ENCODE measurements at regions not wholly inside any gene's neighbourhood (a gene's known extent, or its start where the extent isn't known, plus 50 kb on each side); places are given as distances from the start of the nearest gene placed in this dataset.

GRCh38 chr9:2972475-2972874 lies 128.6 kb upstream of the PUM3 start:
- TF ChIP-seq CTCF (tag by site-specific recombination; IDR thresholded peaks at IDR 0.05) (no peak), ZNF544 (tag by site-specific recombination; IDR thresholded peaks at IDR 0.05) (no peak), ZNF121 (tag by site-specific recombination; IDR thresholded peaks at IDR 0.05) (no peak), ZBTB11 (tag by site-specific recombination; conservative IDR thresholded peaks at IDR 0.05; ENCODE audit: low read depth) (no peak), ZEB2 (tag by site-specific recombination; IDR thresholded peaks at IDR 0.05) (no peak), ZNF670 (tag by site-specific recombination; IDR thresholded peaks at IDR 0.05; ENCODE audit: low read depth) (no peak), ZNF426 (tag by site-specific recombination; IDR thresholded peaks at IDR 0.05) (no peak), ZBTB21 (tag by site-specific recombination; IDR thresholded peaks at IDR 0.05) (no peak), ZNF624 (tag by site-specific recombination; IDR thresholded peaks at IDR 0.05) (no peak), RBAK (tag by site-specific recombination; IDR thresholded peaks at IDR 0.05) (no peak), ZFP3 (tag by site-specific recombination; IDR thresholded peaks at IDR 0.05; ENCODE audit: low read depth) (no peak), REST (tag by site-specific recombination; IDR thresholded peaks at IDR 0.05) (no peak)

All from HEK293 (cell line).